GM12891 (cell line): ENCODE measurements at regions not wholly inside any gene's neighbourhood (a gene's known extent, or its start where the extent isn't known, plus 50 kb on each side); places are given as distances from the start of the nearest gene placed in this dataset.

Experiments used
- DNase-seq: peaks from one replicate; pipeline ENCODE4 v3.0.0; 2011; ENCODE audit warnings: low spot score; ENCODE audit not compliant: insufficient read length
- FAIRE-seq: peaks from 2 replicates; lab custom pipeline; 2011; peaks lifted over from hg19 to GRCh38; lab: Jason Lieb, UNC
- PAX5 ChIP-seq: IDR thresholded peaks from 2 replicates; pipeline ENCODE4 v1.6.1; 2011; ENCODE audit warnings: low read length, moderate library complexity, mild to moderate bottlenecking; ENCODE audit not compliant: insufficient read depth, severe bottlenecking
- POLR2A ChIP-seq: IDR thresholded peaks from 2 replicates; pipeline ENCODE4 v1.6.1; 2011; ENCODE audit warnings: low read depth, low read length, control low read depth
- POLR2AphosphoS5 ChIP-seq: IDR thresholded peaks from 2 replicates; pipeline ENCODE4 v1.6.1; 2011; ENCODE audit warnings: low read depth, low read length, control low read depth
- POU2F2 ChIP-seq: IDR thresholded peaks from 2 replicates; pipeline ENCODE4 v1.6.1; 2011; ENCODE audit warnings: low read depth, mild to moderate bottlenecking, control low read depth, low read length, moderate library complexity
- SPI1 ChIP-seq: IDR thresholded peaks from 2 replicates; pipeline ENCODE4 v1.6.1; 2011; ENCODE audit warnings: low read depth, low read length, control low read depth
- TAF1 ChIP-seq: IDR thresholded peaks from 2 replicates; pipeline ENCODE4 v1.6.1; 2011; ENCODE audit warnings: low read depth, low read length, control low read depth

- DNase-seq (no peak), FAIRE-seq (no peak)
- no peak for TF ChIP-seq SPI1
- no peak for TF ChIP-seq PAX5
- no peak for TF ChIP-seq POLR2A
- no peak for TF ChIP-seq TAF1
- no peak for TF ChIP-seq POLR2AphosphoS5
Observed at GRCh38 chr6:126640356-126640755, 300.4 kb downstream of the CENPW start.

GRCh38 chr6:126640921-126641320 lies 301.0 kb downstream of the CENPW start:
- TF ChIP-seq PAX5 (no peak), POLR2A (no peak), POLR2AphosphoS5 (no peak), POU2F2 (no peak), TAF1 (no peak), SPI1 (no peak)
- FAIRE-seq (no peak), DNase-seq (no peak)

GRCh38 chr6:126641641-126642040 lies 301.7 kb downstream of the CENPW start:
- FAIRE-seq (no peak), DNase-seq (no peak)
- TF ChIP-seq POU2F2 (no peak), PAX5 (no peak), TAF1 (no peak), SPI1 (no peak), POLR2AphosphoS5 (no peak), POLR2A (no peak)

GRCh38 chr6:126643352-126643751 lies 303.4 kb downstream of the CENPW start:
- TF ChIP-seq POU2F2: no peak
- TF ChIP-seq POLR2AphosphoS5: no peak
- no peak for TF ChIP-seq PAX5
- TF ChIP-seq SPI1: no peak
- no peak for TF ChIP-seq POLR2A
- no peak for TF ChIP-seq TAF1
- DNase-seq (no peak), FAIRE-seq (no peak)

- TF ChIP-seq POLR2AphosphoS5: no peak
- TF ChIP-seq PAX5: no peak
- TF ChIP-seq POU2F2: no peak
- no peak for TF ChIP-seq SPI1
- no peak for TF ChIP-seq POLR2A
- TF ChIP-seq TAF1: no peak
- DNase-seq (no peak), FAIRE-seq (no peak)
Observed at GRCh38 chr6:126650931-126651330, 311.0 kb downstream of the CENPW start.

- TF ChIP-seq POU2F2 (no peak), PAX5 (no peak), POLR2AphosphoS5 (no peak), POLR2A (no peak), SPI1 (no peak), TAF1 (no peak)
- no peak for FAIRE-seq
- no peak for DNase-seq
Observed at GRCh38 chr6:126657561-126658175, 317.8 kb downstream of the CENPW start.

- TF ChIP-seq POLR2AphosphoS5: no peak
- TF ChIP-seq TAF1: no peak
- no peak for TF ChIP-seq PAX5
- TF ChIP-seq POLR2A: no peak
- no peak for TF ChIP-seq POU2F2
- TF ChIP-seq SPI1: no peak
- no peak for FAIRE-seq
- no peak for DNase-seq
Observed at GRCh38 chr6:126660376-126660775, 320.5 kb downstream of the CENPW start.

- no peak for FAIRE-seq
- no peak for DNase-seq
- TF ChIP-seq POLR2A (no peak), SPI1 (no peak), PAX5 (no peak), TAF1 (no peak), POU2F2 (no peak), POLR2AphosphoS5 (no peak)
Observed at GRCh38 chr6:126661646-126662045, 321.7 kb downstream of the CENPW start.

- no peak for DNase-seq
- no peak for FAIRE-seq
- no peak for TF ChIP-seq PAX5
- TF ChIP-seq POLR2AphosphoS5: no peak
- TF ChIP-seq SPI1: no peak
- no peak for TF ChIP-seq POLR2A
- TF ChIP-seq POU2F2: no peak
- TF ChIP-seq TAF1: no peak
Observed at GRCh38 chr6:126662966-126663365, 323.1 kb downstream of the CENPW start.

GRCh38 chr6:126664271-126664670 lies 324.4 kb downstream of the CENPW start:
- no peak for FAIRE-seq
- no peak for DNase-seq
- TF ChIP-seq POLR2A (no peak), SPI1 (no peak), PAX5 (no peak), POU2F2 (no peak), TAF1 (no peak), POLR2AphosphoS5 (no peak)
